SK-N-SH (cell line): ENCODE measurements at regions not wholly inside any gene's neighbourhood (a gene's known extent, or its start where the extent isn't known, plus 50 kb on each side); places are given as distances from the start of the nearest gene placed in this dataset.

Experiments
- CHD2 ChIP-seq: fragments of 150-350 bp; IDR thresholded peaks from 2 replicates; pipeline ENCODE4 v1.6.1; 2018; ENCODE audit warnings: low read length; ENCODE audit not compliant: partially characterized antibody
- CTCF ChIP-seq: fragments of 200-600 bp; sonication (generic); IDR thresholded peaks from 2 replicates; pipeline ENCODE4 v1.6.1; 2017; ENCODE audit warnings: antibody characterized with exemption, mild to moderate bottlenecking, moderate library complexity
- GABPA ChIP-seq: IDR thresholded peaks from 2 replicates; pipeline ENCODE4 v1.4.0; 2012; ENCODE audit warnings: low read depth, mild to moderate bottlenecking
- NRF1 ChIP-seq: IDR thresholded peaks from 2 replicates; pipeline ENCODE4 v1.6.1; 2012; ENCODE audit warnings: low read depth, mild to moderate bottlenecking, low read length
- RAD21 ChIP-seq: IDR thresholded peaks from 2 replicates; pipeline ENCODE4 v1.6.1; 2012; ENCODE audit warnings: mild to moderate bottlenecking, low read length
- RCOR1 ChIP-seq: fragments of 150-350 bp; IDR thresholded peaks from 2 replicates; pipeline ENCODE4 v1.6.1; 2017; ENCODE audit warnings: antibody characterized with exemption, low read length
- REST ChIP-seq: IDR thresholded peaks from 2 replicates; pipeline ENCODE4 v1.6.1; 2012; ENCODE audit warnings: mild to moderate bottlenecking, low read depth, low read length, moderate library complexity
- USF2 ChIP-seq: fragments of 150-350 bp; IDR thresholded peaks from 2 replicates; pipeline ENCODE4 v1.6.1; 2017; ENCODE audit warnings: antibody characterized with exemption, low read length, low read depth, borderline replicate concordance

- no peak for TF ChIP-seq CTCF
- TF ChIP-seq CHD2: no peak
- no peak for TF ChIP-seq RAD21
- no peak for TF ChIP-seq RCOR1
- no peak for TF ChIP-seq USF2
- no peak for TF ChIP-seq GABPA
- TF ChIP-seq REST: no peak
- no peak for TF ChIP-seq NRF1
These were observed 89.8 kb upstream of the GNAO1 start for GRCh38 chr16:56101480-56101879.
